ENCODE measurements at regions not wholly inside any gene's neighbourhood (a gene's known extent, or its start where the extent isn't known, plus 50 kb on each side); places are given as distances from the start of the nearest gene placed in this dataset.
A peak's percentile ranks its signal among the peaks of the same experiment; 100 is the strongest.

GRCh38 chr15:38683382-38684242 is 119.0 kb upstream of the RASGRP1 start:
- DNase-seq (ENCODE audit: low spot score) (no peak), ATAC-seq (ENCODE audit: low FRiP score) (no peak)
- peak in 2 of 3 donors; percentile 1 to 37 for TF ChIP-seq CTCF (IDR thresholded peaks at IDR 0.05)

GRCh38 chr15:38684440-38685010 is 119.9 kb upstream of the RASGRP1 start:
- DNase-seq (ENCODE audit: low spot score) (no peak), ATAC-seq (ENCODE audit: low FRiP score) (no peak)
- TF ChIP-seq CTCF (IDR thresholded peaks at IDR 0.05) = no peak

GRCh38 chr15:38685686-38686339 is 121.2 kb upstream of the RASGRP1 start:
- ATAC-seq (ENCODE audit: low FRiP score) (no peak), DNase-seq (ENCODE audit: low spot score) (no peak)
- TF ChIP-seq CTCF (IDR thresholded peaks at IDR 0.05) = no peak

- TF ChIP-seq CTCF (IDR thresholded peaks at IDR 0.05) = no peak
- no peak for ATAC-seq (ENCODE audit: low FRiP score)
- DNase-seq (ENCODE audit: low spot score) = no peak
Measured at GRCh38 chr15:38687340-38687739, 122.7 kb upstream of the RASGRP1 start.

- TF ChIP-seq CTCF (IDR thresholded peaks at IDR 0.05) = no peak
- no peak for ATAC-seq (ENCODE audit: low FRiP score)
- no peak for DNase-seq (ENCODE audit: low spot score)
Measured at GRCh38 chr15:38687775-38688495, 123.3 kb upstream of the RASGRP1 start.

GRCh38 chr15:38688761-38689160 is 124.1 kb upstream of the RASGRP1 start:
- ATAC-seq (ENCODE audit: low FRiP score) (no peak), DNase-seq (ENCODE audit: low spot score) (no peak)
- TF ChIP-seq CTCF (IDR thresholded peaks at IDR 0.05) = no peak
